A673 (cell line): ENCODE measurements at regions not wholly inside any gene's neighbourhood (a gene's known extent, or its start where the extent isn't known, plus 50 kb on each side); places are given as distances from the start of the nearest gene placed in this dataset.

Experiments
- BruUV-seq: library from RNA; stranded (reverse); fragments of 400-500 nt; replicated peaks from 2 replicates; lab custom pipeline; 2021; lab: Mats Ljungman, UMichigan
- CTCF ChIA-PET: fragments of 300-600 bp; sonication (Branson Sonifier 250); formaldehyde crosslinking; loops from one replicate; lab custom pipeline; 2022; ENCODE audit warnings: antibody characterized with exemption; lab: Charles Lee
- POLR2A ChIA-PET: fragments of 300-600 bp; sonication (Branson Sonifier 250); formaldehyde crosslinking; loops from one replicate; lab custom pipeline; 2022; ENCODE audit warnings: antibody characterized with exemption; ENCODE audit not compliant: low non-redundant PET; lab: Charles Lee
- DNase-seq: peaks from one replicate; pipeline ENCODE4 v3.0.0-alpha.2; 2015; ENCODE audit warnings: low spot score
- H3K27ac ChIP-seq: fragments of 200-600 bp; sonication (generic); 2 replicates; pipeline ENCODE4 v1.5.1; 2016; ENCODE audit warnings: mixed run types, low read depth, mild to moderate bottlenecking, mixed read lengths, antibody characterized with exemption, low read length; ENCODE audit not compliant: poor library complexity, severe bottlenecking
- H3K27me3 ChIP-seq: fragments of 200-600 bp; sonication (generic); replicated peaks from 2 replicates; pipeline ENCODE4 v1.6.1; 2017; ENCODE audit warnings: mixed run types, low read depth, mild to moderate bottlenecking, mixed read lengths, antibody characterized with exemption, low read length; ENCODE audit not compliant: insufficient read depth, poor library complexity
- H3K36me3 ChIP-seq: fragments of 200-600 bp; sonication (generic); 2 replicates; pipeline ENCODE4 v1.6.1; 2016; ENCODE audit warnings: mixed run types, mild to moderate bottlenecking, mixed read lengths, antibody characterized with exemption, low read length; ENCODE audit not compliant: insufficient read depth, poor library complexity, severe bottlenecking
- H3K4me1 ChIP-seq: fragments of 200-600 bp; sonication (generic); 2 replicates; pipeline ENCODE4 v1.6.1; 2017; ENCODE audit warnings: mixed run types, mild to moderate bottlenecking, mixed read lengths, antibody characterized with exemption, low read length; ENCODE audit not compliant: insufficient read depth, poor library complexity, severe bottlenecking
- H3K4me3 ChIP-seq: fragments of 200-600 bp; sonication (generic); 2 replicates; pipeline ENCODE4 v1.5.1; 2016; ENCODE audit warnings: low read depth, mixed run types, mild to moderate bottlenecking, mixed read lengths, low read length; ENCODE audit not compliant: poor library complexity, severe bottlenecking
- H3K9me3 ChIP-seq: fragments of 200-600 bp; sonication (generic); 2 replicates; pipeline ENCODE4 v1.6.1; 2016; ENCODE audit warnings: mixed run types, low read depth, mild to moderate bottlenecking, mixed read lengths, antibody characterized with exemption, low read length; ENCODE audit not compliant: poor library complexity, severe bottlenecking
- CTCF ChIP-seq: fragments of 300-800, 200-600 bp; sonication (generic); conservative IDR thresholded peaks from 2 replicates; pipeline ENCODE4 v1.5.1; 2017; ENCODE audit warnings: low read depth, mild to moderate bottlenecking, antibody characterized with exemption, low read length, moderate library complexity, mixed read lengths
- EZH2 ChIP-seq: fragments of 200-600 bp; sonication (generic); IDR thresholded peaks from 2 replicates; pipeline ENCODE4 v1.6.1; 2017; ENCODE audit warnings: borderline replicate concordance, low read depth, mild to moderate bottlenecking, mixed read lengths, antibody characterized with exemption, low read length; ENCODE audit not compliant: poor library complexity, severe bottlenecking
- intact Hi-C: fragments of 100-400 bp; cut with micrococcal nuclease; formaldehyde crosslinking; loops from one replicate; pipeline ENCODE4 v1.10.0; 2022; ENCODE audit not compliant: unreplicated experiment

- BruUV-seq, result no TSS peak
- Histone ChIP-seq H3K27me3 (peaks cover 3% of the 10 kb centered on the region), H3K36me3 (no peaks in the 10 kb centered on the region), H3K27ac (no peak overlapping the region), H3K4me1 (no peaks in the 10 kb centered on the region), H3K4me3 (no peak overlapping the region), H3K9me3 (no peaks in the 10 kb centered on the region)
- TF ChIP-seq EZH2 (no peak), CTCF (no peak)
- POLR2A ChIA-PET, result no interaction called here
- intact Hi-C loops, result no loop called here
- DNase-seq, result no peak
- CTCF ChIA-PET, result no interaction called here
Observed at GRCh38 chr1:4058122-4058521, 158.1 kb upstream of the C1orf174 start.

GRCh38 chr1:4058706-4059105 lies 158.6 kb upstream of the C1orf174 start:
- ChIA-PET CTCF (no interaction called here), POLR2A (no interaction called here)
- H3K9me3 ChIP-seq, result no peaks in the 10 kb centered on the region
- H3K27me3 ChIP-seq, result peaks cover under 1% of the 10 kb centered on the region
- no peak for DNase-seq
- H3K4me3 ChIP-seq, result no peak overlapping the region
- H3K36me3 ChIP-seq, result no peaks in the 10 kb centered on the region
- no TSS peak for BruUV-seq
- H3K4me1 ChIP-seq, result no peaks in the 10 kb centered on the region
- H3K27ac ChIP-seq, result no peak overlapping the region
- no peak for TF ChIP-seq EZH2
- TF ChIP-seq CTCF, result no peak
- intact Hi-C loops, result no loop called here

- no peaks in the 10 kb centered on the region for H3K9me3 ChIP-seq
- DNase-seq, result no peak
- H3K4me3 ChIP-seq, result no peak overlapping the region
- intact Hi-C loops, result no loop called here
- no peak overlapping the region for H3K27ac ChIP-seq
- TF ChIP-seq EZH2 (no peak), CTCF (no peak)
- POLR2A ChIA-PET, result no interaction called here
- no TSS peak for BruUV-seq
- no peaks in the 10 kb centered on the region for H3K4me1 ChIP-seq
- CTCF ChIA-PET, result no interaction called here
- H3K27me3 ChIP-seq, result no peaks in the 10 kb centered on the region
- H3K36me3 ChIP-seq, result no peaks in the 10 kb centered on the region
Observed at GRCh38 chr1:4059270-4059669, 159.2 kb upstream of the C1orf174 start.
